GOT3 (cell line): ENCODE measurements at regions not wholly inside any gene's neighbourhood (a gene's known extent, or its start where the extent isn't known, plus 50 kb on each side); places are given as distances from the start of the nearest gene placed in this dataset.

ENCODE experiments used
- DNase-seq: peaks from one replicate; lab custom pipeline; 2025; ENCODE audit warnings: mixed read lengths; lab: John Stamatoyannopoulos, UW

- DNase-seq, result no peak
Measured at GRCh38 chr13:104854698-104855097, 1680.8 kb downstream of the EFNB2 start.

DNA sequence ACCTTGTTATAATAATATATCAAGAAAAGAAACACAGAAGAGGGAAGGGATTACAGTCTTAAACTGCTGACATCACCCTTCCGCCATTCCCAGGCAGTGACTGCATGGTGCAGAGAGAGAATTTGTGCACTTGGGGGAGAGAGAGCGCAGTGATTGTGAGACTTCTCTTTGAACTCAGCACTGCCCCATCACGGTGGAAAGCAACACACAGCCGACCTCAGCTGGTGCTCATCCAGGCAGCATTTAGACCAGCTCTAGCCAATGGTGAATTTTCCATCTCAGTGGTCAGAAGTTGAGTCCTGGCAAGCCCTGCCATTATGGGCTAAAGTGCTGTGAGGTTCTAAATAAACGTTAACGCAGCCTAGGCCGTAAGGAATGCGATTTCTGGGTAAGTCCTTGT, 1681.5 kb downstream of the EFNB2 start:
- no peak for DNase-seq

- no peak for DNase-seq
Measured at GRCh38 chr13:104847922-104848321, 1687.5 kb downstream of the EFNB2 start.

- DNase-seq, result no peak
Measured at GRCh38 chr13:104843401-104843800, 1692.1 kb downstream of the EFNB2 start.

GRCh38 chr13:104841110-104841509, 1694.4 kb downstream of the EFNB2 start:
- DNase-seq, result no peak

DNA sequence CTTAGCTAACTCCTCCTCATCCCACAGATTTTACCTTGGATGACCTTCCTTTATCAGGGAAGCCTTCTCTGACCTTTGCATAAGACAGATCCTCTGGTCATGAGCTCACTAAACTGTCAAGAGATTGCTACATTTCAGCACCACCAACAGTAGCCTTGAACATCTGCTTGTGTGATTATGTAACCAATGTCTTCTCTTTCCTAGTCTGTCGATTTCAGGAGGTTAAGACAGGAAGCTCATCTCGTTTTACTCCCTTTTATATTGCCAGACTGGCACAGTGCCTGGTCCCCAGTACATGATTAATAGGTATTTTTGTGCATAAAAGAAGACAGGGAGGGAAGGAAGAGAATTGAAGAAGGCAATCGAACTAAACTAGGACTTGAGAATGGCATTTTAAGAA, 1697.7 kb downstream of the EFNB2 start:
- DNase-seq, result no peak

DNA sequence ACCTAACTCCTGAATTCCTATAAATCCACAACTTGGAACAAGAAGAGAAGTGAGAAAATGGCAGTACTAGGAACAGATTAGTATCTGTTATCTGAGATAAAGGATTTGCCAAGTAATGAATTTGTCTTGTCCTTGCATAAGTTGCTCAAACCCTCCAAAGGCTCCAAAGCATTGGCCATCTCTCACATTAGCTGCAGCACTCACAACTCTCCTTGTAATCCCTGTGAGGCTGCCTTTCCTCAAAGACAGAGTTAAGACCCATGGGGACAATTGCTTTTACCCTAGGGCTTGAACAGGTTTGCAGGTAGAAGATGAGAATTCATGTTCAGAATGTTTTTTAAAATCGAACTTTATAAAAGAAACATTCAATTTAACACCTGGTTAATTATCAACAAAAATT, 1702.2 kb downstream of the EFNB2 start:
- DNase-seq, result no peak

GRCh38 chr13:104832231-104832630, 1703.2 kb downstream of the EFNB2 start:
- no peak for DNase-seq

DNA sequence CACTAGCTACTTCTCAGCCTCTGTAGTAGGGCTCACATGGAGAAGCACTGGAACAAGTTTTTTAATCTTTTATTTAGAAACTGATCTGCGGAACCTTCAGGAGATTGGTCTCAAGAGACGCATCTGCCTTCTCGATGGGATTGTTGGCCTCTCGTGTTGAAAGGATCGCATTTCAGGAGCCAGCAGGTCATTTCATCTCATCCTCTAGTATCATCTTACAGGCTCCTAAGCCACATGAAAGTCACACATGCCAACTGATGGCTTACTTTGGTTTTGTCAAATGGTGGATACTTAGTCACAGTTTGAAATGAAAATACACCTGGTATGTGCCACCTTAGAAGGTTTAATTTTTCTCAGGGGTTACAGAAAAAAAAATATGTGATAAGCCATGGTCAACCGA, 1703.6 kb downstream of the EFNB2 start:
- DNase-seq, result no peak

DNA sequence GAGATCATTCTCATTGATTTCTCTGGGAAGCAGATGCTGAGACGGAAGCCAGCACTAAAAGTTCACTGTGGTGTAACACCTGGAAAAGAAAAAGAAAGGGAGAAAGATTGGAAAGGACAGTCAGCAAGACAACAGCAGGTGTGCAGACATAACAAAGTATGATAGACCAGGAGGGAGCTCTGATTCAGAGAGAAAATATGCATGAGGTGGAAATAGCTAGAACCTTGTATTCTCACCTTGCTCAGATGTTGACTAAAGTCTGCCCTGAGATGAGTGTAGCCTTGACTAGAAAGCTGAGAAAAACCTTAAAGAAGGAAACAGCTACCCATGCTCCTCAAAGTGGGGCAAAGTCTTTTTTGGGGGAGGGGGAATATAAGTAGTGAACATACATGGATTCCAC, 1711.8 kb downstream of the EFNB2 start:
- DNase-seq, result no peak

DNA sequence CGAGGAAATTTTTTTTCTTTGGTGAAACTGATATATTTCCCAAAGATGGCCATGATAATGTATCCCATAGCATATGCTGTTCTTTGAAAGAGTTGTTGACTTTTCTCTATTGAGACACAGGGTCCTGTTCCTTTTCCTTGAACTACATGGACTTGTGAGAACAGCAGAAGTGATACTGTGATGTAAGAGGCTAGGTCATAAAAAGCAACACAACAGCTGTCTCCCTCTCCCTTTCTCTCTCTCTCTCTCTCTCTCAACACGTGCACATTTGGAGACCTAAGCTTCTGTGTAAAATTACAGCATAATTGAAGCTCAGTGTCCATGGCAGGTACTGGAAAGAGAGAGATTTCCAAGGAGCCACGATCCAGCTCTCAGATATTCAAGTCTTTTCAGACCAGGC, 1712.4 kb downstream of the EFNB2 start:
- DNase-seq, result no peak

DNA sequence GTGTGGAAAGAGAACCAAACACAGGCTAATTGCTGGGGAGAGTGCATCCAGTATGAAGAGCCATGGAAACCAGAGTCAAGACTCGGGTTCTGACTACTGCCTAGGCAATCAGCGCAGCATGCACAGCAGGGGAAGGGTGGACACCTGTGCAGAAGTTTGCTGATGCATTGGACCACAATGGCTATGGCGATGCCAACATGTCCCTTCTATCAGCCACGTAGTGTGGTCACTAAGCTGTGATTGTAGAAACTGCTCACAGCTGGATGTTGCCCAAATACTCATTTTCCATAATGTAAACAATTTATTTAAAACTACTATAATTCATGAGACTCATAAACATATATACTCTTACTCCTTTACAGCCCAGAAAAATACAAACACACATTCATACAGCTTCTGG, 1718.2 kb downstream of the EFNB2 start:
- no peak for DNase-seq

DNA sequence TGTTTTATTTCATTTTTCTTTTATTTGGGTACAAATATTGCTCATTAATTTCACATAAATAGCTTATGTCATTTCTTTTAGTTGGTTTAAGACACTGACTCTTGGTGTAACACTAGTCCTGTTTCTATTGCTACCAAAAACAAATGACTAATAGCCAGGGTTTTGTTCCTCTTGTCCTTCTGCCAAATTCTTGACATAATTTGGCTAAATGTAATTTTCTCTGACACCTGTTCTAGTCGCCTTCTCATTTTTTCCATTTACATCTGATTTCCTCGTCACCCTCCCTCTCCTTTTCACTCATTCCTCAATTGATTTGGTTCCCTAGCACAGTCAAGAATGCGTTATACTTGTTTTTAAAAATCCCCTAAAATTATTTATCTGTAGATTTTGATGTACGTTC, 1718.7 kb downstream of the EFNB2 start:
- no peak for DNase-seq

GRCh38 chr13:104810242-104810641, 1725.2 kb downstream of the EFNB2 start:
- no peak for DNase-seq

DNA sequence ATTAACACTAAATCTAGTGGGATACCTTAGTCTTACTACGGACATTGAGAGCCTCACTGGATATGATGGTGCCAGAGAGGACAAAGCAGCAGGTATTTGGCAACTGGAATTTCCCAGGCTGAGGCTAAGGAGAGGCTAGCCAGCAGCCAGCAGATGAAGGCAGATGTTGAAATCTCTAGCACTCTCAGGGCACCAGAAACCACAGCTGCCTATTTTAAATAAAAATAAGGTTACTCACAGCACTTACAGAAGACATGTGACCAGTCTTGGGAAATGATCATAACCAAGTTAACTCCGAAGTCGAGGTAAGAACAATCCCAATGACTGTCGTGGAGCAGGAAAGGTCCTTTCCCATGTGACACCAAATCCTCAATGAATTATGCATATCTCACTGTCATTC, 1726.0 kb downstream of the EFNB2 start:
- DNase-seq, result no peak

GRCh38 chr13:104805346-104805745, 1730.1 kb downstream of the EFNB2 start:
- no peak for DNase-seq

GRCh38 chr13:104799152-104799551, 1732.9 kb upstream of the SLC10A2 start:
- no peak for DNase-seq

DNA sequence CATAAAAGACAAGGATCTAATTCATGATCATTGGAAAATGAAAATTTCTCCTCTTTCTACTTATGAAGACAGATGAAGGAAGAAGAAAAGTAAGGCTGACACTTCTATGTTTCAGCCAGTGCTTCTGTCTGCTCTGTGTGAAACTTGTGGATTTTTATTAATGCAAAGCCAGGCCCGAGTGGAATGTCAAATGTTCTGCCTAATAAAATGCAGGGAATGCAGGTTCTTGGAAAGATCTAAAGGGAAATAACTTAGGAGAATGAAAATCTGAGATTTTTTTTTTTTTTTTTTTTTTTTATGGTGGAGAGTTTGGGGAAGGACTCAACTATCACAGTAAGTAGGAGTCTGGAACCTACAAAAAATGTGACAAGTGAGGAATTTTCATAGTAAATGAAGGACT, 1732.3 kb upstream of the SLC10A2 start:
- no peak for DNase-seq

DNA sequence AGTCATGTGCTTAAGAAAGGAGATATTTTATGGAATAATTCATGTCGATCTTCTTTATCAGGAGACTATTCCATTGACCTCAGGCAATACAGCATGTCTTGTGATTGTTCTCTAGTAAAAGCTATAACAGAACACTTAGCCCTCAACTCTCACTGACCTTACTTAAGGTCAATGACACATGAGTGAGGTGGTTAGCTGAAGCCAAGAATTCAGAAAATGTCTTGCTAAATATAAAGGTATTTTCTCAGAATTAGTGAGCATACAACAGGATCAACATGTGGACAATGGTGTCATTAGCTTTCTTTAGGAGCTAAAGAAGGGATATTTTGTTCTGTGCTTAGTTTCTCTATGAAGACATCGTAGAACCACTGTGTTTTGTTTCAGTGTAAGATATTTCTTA, 1730.4 kb upstream of the SLC10A2 start:
- no peak for DNase-seq

GRCh38 chr13:104785952-104786351, 1719.7 kb upstream of the SLC10A2 start:
- DNase-seq, result no peak

- no peak for DNase-seq
Measured at GRCh38 chr13:104784891-104785290, 1718.7 kb upstream of the SLC10A2 start.

DNA sequence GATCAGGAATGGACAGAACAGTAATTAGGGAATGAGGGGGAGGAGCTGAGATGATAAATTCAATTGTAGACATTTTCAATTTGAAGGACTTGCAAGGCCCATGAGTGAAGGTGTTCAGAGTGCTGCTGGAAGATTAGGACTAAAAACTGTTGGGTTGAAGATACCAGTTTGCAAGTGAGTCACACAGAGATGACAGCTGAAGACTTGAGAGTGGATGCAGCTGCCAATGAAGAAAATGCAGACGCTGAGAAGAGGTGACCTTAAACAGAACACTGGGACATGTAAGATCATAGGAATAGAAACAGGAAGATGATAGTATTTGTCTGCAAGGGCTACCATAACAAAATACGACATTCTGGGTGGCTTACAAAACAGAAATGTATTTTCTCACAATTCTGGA, 1716.5 kb upstream of the SLC10A2 start:
- DNase-seq, result no peak

GRCh38 chr13:104779311-104779993, 1713.2 kb upstream of the SLC10A2 start:
- DNase-seq, result no peak

DNA sequence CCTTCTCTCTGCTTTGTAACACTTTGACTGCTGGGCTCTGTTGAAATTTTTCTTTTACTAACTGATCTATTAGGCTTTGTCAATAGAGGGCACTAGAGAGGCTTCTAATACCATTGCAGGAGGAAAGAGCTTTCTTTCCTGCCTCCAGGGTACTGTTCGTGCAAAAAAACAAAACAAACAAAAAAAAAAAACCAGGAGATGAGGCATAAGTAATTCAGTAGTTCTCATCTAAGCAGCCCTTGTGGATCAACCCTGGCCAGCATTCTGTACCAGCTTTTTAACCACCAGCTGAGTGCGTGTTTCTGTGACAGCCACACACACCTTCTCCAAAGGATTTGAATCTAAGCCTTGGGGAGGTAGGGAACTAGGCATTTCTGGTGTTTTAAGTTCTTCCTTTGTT, 1707.6 kb upstream of the SLC10A2 start:
- DNase-seq, result no peak

GRCh38 chr13:104769545-104769944, 1703.3 kb upstream of the SLC10A2 start:
- DNase-seq, result no peak
